NT2/D1 (cell line): ENCODE measurements at regions not wholly inside any gene's neighbourhood (a gene's known extent, or its start where the extent isn't known, plus 50 kb on each side); places are given as distances from the start of the nearest gene placed in this dataset.

Experiments used
- SUZ12 ChIP-seq: IDR thresholded peaks from 2 replicates; pipeline ENCODE4 v1.6.1; 2011; ENCODE audit not compliant: insufficient read length, insufficient read depth; ENCODE audit errors: extremely low read depth
- YY1 ChIP-seq: IDR thresholded peaks from 2 replicates; pipeline ENCODE4 v1.6.1; 2011; ENCODE audit not compliant: insufficient read length, insufficient read depth

GRCh38 chr9:19620326-19620725, 168.5 kb downstream of the SLC24A2 start:
- TF ChIP-seq SUZ12 (no peak), YY1 (no peak)
